GM12878 (cell line): ENCODE measurements at regions not wholly inside any gene's neighbourhood (a gene's known extent, or its start where the extent isn't known, plus 50 kb on each side); places are given as distances from the start of the nearest gene placed in this dataset.

Experiments used
- ATAC-seq: fragments of 200-7000 bp; cut with Tn5 transposase; 3 replicates; pipeline ENCODE4 v1.9.1; 2020; ENCODE audit warnings: mild to moderate bottlenecking, moderate library complexity
- BruUV-seq: library from RNA; stranded (reverse); fragments of 400-500 nt; replicated peaks from 2 replicates; lab custom pipeline; 2021; lab: Mats Ljungman, UMichigan
- CTCF ChIA-PET: fragments of 300-600 bp; sonication (Branson Sonifier 250); formaldehyde crosslinking; extraction: SDS; loops from one replicate; lab custom pipeline; 2021; ENCODE audit warnings: inconsistent platforms; lab: Yijun Ruan, JAX
- POLR2A ChIA-PET: fragments of 350-600 bp; formaldehyde crosslinking; extraction: SDS; loops from one replicate; lab custom pipeline; 2021; ENCODE audit warnings: inconsistent platforms; lab: Charles Lee
- RAD21 ChIA-PET: fragments of 300-600 bp; sonication (Branson Sonifier 250); formaldehyde crosslinking; loops from one replicate; lab custom pipeline; 2023; ENCODE audit warnings: antibody characterized with exemption; ENCODE audit not compliant: unreplicated experiment; lab: Charles Lee
- SMC1A ChIA-PET: fragments of 300-600 bp; sonication (Branson Sonifier 250); formaldehyde crosslinking; loops from one replicate; lab custom pipeline; 2023; ENCODE audit not compliant: unreplicated experiment, uncharacterized antibody; lab: Charles Lee
- DNase-seq: peaks from one replicate; pipeline ENCODE4 v3.0.0-alpha.2; 2011; ENCODE audit warnings: low read depth, low spot score
- FAIRE-seq: peaks from 3 replicates; lab custom pipeline; 2011; peaks lifted over from hg19 to GRCh38; lab: Jason Lieb, UNC
- H2AFZ ChIP-seq: 2 replicates; pipeline ENCODE4 v1.6.0; 2011; ENCODE audit warnings: low read depth, low read length, control low read depth; ENCODE audit not compliant: control insufficient read depth
- H3K27ac ChIP-seq: 2 replicates; pipeline ENCODE4 v1.5.1; 2011; ENCODE audit warnings: control low read depth; ENCODE audit not compliant: control insufficient read depth, insufficient read depth
- H3K27me3 ChIP-seq, 2 experiments: replicated peaks in 1 of 2; 2 replicates each; pipeline versions ENCODE4 v1.6.0 to v1.6.1; 2011; ENCODE audit warnings: low read length in 1 of 2; ENCODE audit not compliant: control insufficient read depth in 2 of 2, insufficient read depth in 2 of 2
- H3K36me3 ChIP-seq, 2 experiments: 2 replicates each; pipeline ENCODE4 v1.5.1; 2011; ENCODE audit warnings: low read length in 1 of 2; ENCODE audit not compliant: control insufficient read depth in 2 of 2, insufficient read depth in 2 of 2
- H3K4me1 ChIP-seq: 2 replicates; pipeline ENCODE4 v1.6.1; 2011; ENCODE audit warnings: mild to moderate bottlenecking, low read length, moderate library complexity, mixed read lengths; ENCODE audit not compliant: control insufficient read depth, insufficient read depth
- H3K4me2 ChIP-seq: 2 replicates; pipeline ENCODE4 v1.6.0; 2011; ENCODE audit warnings: control low read depth; ENCODE audit not compliant: control insufficient read depth, insufficient read depth
- H3K4me3 ChIP-seq: fragments of 200-600 bp; sonication (generic); 2 replicates; pipeline ENCODE4 v1.5.1; 2016
- H3K79me2 ChIP-seq: 2 replicates; pipeline ENCODE4 v1.6.0; 2011; ENCODE audit warnings: low read length; ENCODE audit not compliant: control insufficient read depth, insufficient read depth
- H3K9ac ChIP-seq: 2 replicates; pipeline ENCODE4 v1.8.0; 2011; ENCODE audit warnings: low read length, control low read depth, mixed read lengths; ENCODE audit not compliant: control insufficient read depth, insufficient read depth
- H3K9me3 ChIP-seq: replicated peaks from 3 replicates; pipeline ENCODE4 v1.5.1; 2011; ENCODE audit warnings: mild to moderate bottlenecking, low read length; ENCODE audit not compliant: control insufficient read depth, insufficient read depth
- H4K20me1 ChIP-seq: 2 replicates; pipeline ENCODE4 v1.6.0; 2011; ENCODE audit not compliant: control insufficient read depth, insufficient read depth
- CEBPZ ChIP-seq: fragments of 150-350 bp; IDR thresholded peaks from 2 replicates; pipeline ENCODE4 v1.6.1; 2016; ENCODE audit warnings: low read depth, low read length
- IKZF2 ChIP-seq, 2 experiments: fragments of 450-650 bp; IDR thresholded peaks; 2 replicates each; pipeline ENCODE4 v1.6.1; 2017; ENCODE audit warnings: mild to moderate bottlenecking in 2 of 2, moderate library complexity in 2 of 2
- POU2F2 ChIP-seq: IDR thresholded peaks from 3 replicates; pipeline ENCODE4 v1.6.1; 2011; ENCODE audit warnings: low read depth, mild to moderate bottlenecking, low read length, borderline replicate concordance
- RCOR1 ChIP-seq: conservative IDR thresholded peaks from 2 replicates; pipeline ENCODE4 v1.6.1; 2012; ENCODE audit warnings: low read depth, low read length, improper control_type of control experiment
- SP1 ChIP-seq: IDR thresholded peaks from one replicate; pipeline ENCODE4 v1.6.1; 2011; ENCODE audit warnings: low read depth, low read length
- TARDBP ChIP-seq: IDR thresholded peaks from 2 replicates; pipeline ENCODE4 v1.6.1; 2016; ENCODE audit warnings: borderline replicate concordance
- ZBED1 ChIP-seq: IDR thresholded peaks from 2 replicates; pipeline ENCODE4 v1.6.1; 2016; ENCODE audit warnings: borderline replicate concordance
- WGBS: methylation state at CpG from one replicate; pipeline ENCODE4 v1.1.6; 2016; ENCODE audit warnings: low lambda C conversion rate; ENCODE audit not compliant: insufficient replicate concordance, insufficient coverage; ENCODE audit errors: missing lambda C conversion rate; 5-methylcytosine and 5-hydroxymethylcytosine counted together
- in situ Hi-C: fragments of 300-500 bp; cut with MboI; formaldehyde crosslinking; loops from 9 replicates; pipeline ENCODE4 v1.14.3; 2018; ENCODE audit warnings: mixed read lengths
- intact Hi-C: fragments of 100-400 bp; cut with micrococcal nuclease; formaldehyde crosslinking; loops from one replicate; pipeline ENCODE4 v1.14.2; 2022; ENCODE audit not compliant: unreplicated experiment
- TF ChIP-seq, protein P1 (sequence below): fragments of 450-650 bp; IDR thresholded peaks from 2 replicates; pipeline ENCODE4 v1.6.1; 2018; ENCODE audit warnings: mild to moderate bottlenecking, low read depth, moderate library complexity; ENCODE audit not compliant: partially characterized antibody

DNA sequence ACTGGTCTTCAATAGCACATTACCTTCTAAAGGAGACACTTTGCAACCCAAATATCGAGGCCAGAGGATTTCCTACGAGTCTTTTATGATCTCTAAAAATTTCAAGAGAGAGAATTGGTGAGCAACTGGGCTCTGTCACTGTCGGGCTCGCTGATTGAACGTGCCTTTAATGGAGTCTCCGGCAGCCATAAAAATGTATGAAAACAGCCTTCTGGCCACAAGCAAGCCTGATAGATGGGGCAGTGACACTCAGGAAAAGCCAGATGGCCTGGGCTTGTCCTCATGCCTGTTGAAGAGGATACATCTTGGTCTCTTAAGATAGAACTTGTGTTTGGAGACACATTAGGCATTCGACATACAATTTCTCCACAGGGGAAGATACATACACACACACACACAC lies 419.5 kb upstream of the PROK2 start:
- Histone ChIP-seq H3K36me3 (no peaks in the 10 kb centered on the region), H3K9me3 (peaks cover 7% of the 10 kb centered on the region), H3K9ac (no peak overlapping the region), H4K20me1 (no peaks in the 10 kb centered on the region), H3K4me2 (no peak overlapping the region), H3K4me3 (no peak overlapping the region), H3K4me1 (no peaks in the 10 kb centered on the region), H2AFZ (no peak overlapping the region), H3K79me2 (no peaks in the 10 kb centered on the region), H3K27ac (no peak overlapping the region), H3K27me3 (no peaks in the 10 kb centered on the region; a peak in 1 of 4 replicates)
- DNase-seq (no peak), ATAC-seq (no peak), FAIRE-seq (no peak)
- ChIA-PET CTCF (no interaction called here), RAD21 (no interaction called here), SMC1A (no interaction called here), POLR2A (no interaction called here)
- no TSS peak for BruUV-seq
- WGBS: 47% methylated on average over 7 of the region's 7 CpGs
- in situ Hi-C loops: no loop called here
- TF ChIP-seq, protein P1, sequence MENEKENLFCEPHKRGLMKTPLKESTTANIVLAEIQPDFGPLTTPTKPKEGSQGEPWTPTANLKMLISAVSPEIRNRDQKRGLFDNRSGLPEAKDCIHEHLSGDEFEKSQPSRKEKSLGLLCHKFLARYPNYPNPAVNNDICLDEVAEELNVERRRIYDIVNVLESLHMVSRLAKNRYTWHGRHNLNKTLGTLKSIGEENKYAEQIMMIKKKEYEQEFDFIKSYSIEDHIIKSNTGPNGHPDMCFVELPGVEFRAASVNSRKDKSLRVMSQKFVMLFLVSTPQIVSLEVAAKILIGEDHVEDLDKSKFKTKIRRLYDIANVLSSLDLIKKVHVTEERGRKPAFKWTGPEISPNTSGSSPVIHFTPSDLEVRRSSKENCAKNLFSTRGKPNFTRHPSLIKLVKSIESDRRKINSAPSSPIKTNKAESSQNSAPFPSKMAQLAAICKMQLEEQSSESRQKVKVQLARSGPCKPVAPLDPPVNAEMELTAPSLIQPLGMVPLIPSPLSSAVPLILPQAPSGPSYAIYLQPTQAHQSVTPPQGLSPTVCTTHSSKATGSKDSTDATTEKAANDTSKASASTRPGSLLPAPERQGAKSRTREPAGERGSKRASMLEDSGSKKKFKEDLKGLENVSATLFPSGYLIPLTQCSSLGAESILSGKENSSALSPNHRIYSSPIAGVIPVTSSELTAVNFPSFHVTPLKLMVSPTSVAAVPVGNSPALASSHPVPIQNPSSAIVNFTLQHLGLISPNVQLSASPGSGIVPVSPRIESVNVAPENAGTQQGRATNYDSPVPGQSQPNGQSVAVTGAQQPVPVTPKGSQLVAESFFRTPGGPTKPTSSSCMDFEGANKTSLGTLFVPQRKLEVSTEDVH: no peak
- no peak for TF ChIP-seq POU2F2
- TF ChIP-seq TARDBP: no peak
- TF ChIP-seq CEBPZ: no peak
- TF ChIP-seq RCOR1: no peak
- no peak for TF ChIP-seq ZBED1
- TF ChIP-seq SP1: no peak
- no peak for TF ChIP-seq IKZF2 (IDR thresholded peaks at IDR 0.05)
- intact Hi-C loops: no loop called here
